KMS-11 (cell line): ENCODE measurements at regions not wholly inside any gene's neighbourhood (a gene's known extent, or its start where the extent isn't known, plus 50 kb on each side); places are given as distances from the start of the nearest gene placed in this dataset.

Experiments
- H2AFZ ChIP-seq: fragments of 200-600 bp; sonication (generic); 2 replicates; pipeline ENCODE4 v1.6.1; 2016; ENCODE audit warnings: antibody characterized with exemption, mixed run types, low read depth
- H3K27ac ChIP-seq: fragments of 200-600 bp; sonication (generic); 2 replicates; pipeline ENCODE4 v1.6.1; 2016; ENCODE audit warnings: mild to moderate bottlenecking, mixed run types
- H3K27me3 ChIP-seq: fragments of 200-600 bp; sonication (generic); 2 replicates; pipeline ENCODE4 v1.6.1; 2017; ENCODE audit warnings: mild to moderate bottlenecking, low read depth, mixed run types, moderate library complexity; ENCODE audit not compliant: insufficient read depth
- H3K36me3 ChIP-seq: fragments of 200-600 bp; sonication (generic); 2 replicates; pipeline ENCODE4 v1.6.1; 2017; ENCODE audit warnings: mild to moderate bottlenecking, mixed run types; ENCODE audit not compliant: insufficient read depth
- H3K4me1 ChIP-seq: fragments of 200-600 bp; sonication (generic); 2 replicates; pipeline ENCODE4 v1.6.1; 2016; ENCODE audit warnings: mild to moderate bottlenecking, low read depth, mixed run types; ENCODE audit not compliant: poor library complexity, severe bottlenecking
- H3K4me2 ChIP-seq: fragments of 200-600 bp; sonication (generic); 2 replicates; pipeline ENCODE4 v1.7.0; 2016; ENCODE audit warnings: mild to moderate bottlenecking, mixed run types
- H3K4me3 ChIP-seq: fragments of 200-600 bp; sonication (generic); IDR thresholded peaks from 2 replicates; pipeline ENCODE4 v1.6.1; 2017; ENCODE audit warnings: low read depth, low read length, mixed read lengths; ENCODE audit not compliant: insufficient read depth
- H3K79me2 ChIP-seq: fragments of 200-600 bp; sonication (generic); 2 replicates; pipeline ENCODE4 v1.6.1; 2016; ENCODE audit warnings: low read depth, mixed run types; ENCODE audit not compliant: insufficient read depth
- H3K9ac ChIP-seq: fragments of 200-600 bp; sonication (generic); 2 replicates; pipeline ENCODE4 v1.6.1; 2016; ENCODE audit warnings: mild to moderate bottlenecking, mixed run types
- H4K20me1 ChIP-seq: fragments of 200-600 bp; sonication (generic); 2 replicates; pipeline ENCODE4 v1.6.1; 2016; ENCODE audit warnings: mild to moderate bottlenecking, mixed run types; ENCODE audit not compliant: insufficient read depth
- CTCF ChIP-seq: fragments of 200-600 bp; sonication (generic); conservative IDR thresholded peaks from 2 replicates; pipeline ENCODE4 v1.6.1; 2017; ENCODE audit warnings: low read depth, mild to moderate bottlenecking, antibody characterized with exemption, low read length, moderate library complexity, mixed read lengths

GRCh38 chr10:77696584-77696983 is 59.0 kb upstream of the KCNMA1 start:
- Histone ChIP-seq H3K36me3 (no peaks in the 10 kb centered on the region), H3K4me1 (no peaks in the 10 kb centered on the region), H3K4me3 (no peak overlapping the region), H3K9ac (no peak overlapping the region), H2AFZ (no peak overlapping the region), H3K27me3 (no peaks in the 10 kb centered on the region), H4K20me1 (no peaks in the 10 kb centered on the region), H3K79me2 (no peaks in the 10 kb centered on the region), H3K4me2 (no peak overlapping the region), H3K27ac (no peak overlapping the region)
- no peak for TF ChIP-seq CTCF

- no peaks in the 10 kb centered on the region for H4K20me1 ChIP-seq
- TF ChIP-seq CTCF: no peak
- no peak overlapping the region for H3K27ac ChIP-seq
- no peaks in the 10 kb centered on the region for H3K36me3 ChIP-seq
- no peak overlapping the region for H3K4me2 ChIP-seq
- no peak overlapping the region for H3K9ac ChIP-seq
- H3K4me3 ChIP-seq: no peak overlapping the region
- no peaks in the 10 kb centered on the region for H3K27me3 ChIP-seq
- no peaks in the 10 kb centered on the region for H3K79me2 ChIP-seq
- no peak overlapping the region for H2AFZ ChIP-seq
- H3K4me1 ChIP-seq: no peaks in the 10 kb centered on the region
Observed at GRCh38 chr10:77695186-77695585, 57.6 kb upstream of the KCNMA1 start.

GRCh38 chr10:77692782-77693181 is 55.2 kb upstream of the KCNMA1 start:
- H3K36me3 ChIP-seq: no peaks in the 10 kb centered on the region
- no peak for TF ChIP-seq CTCF
- H3K4me1 ChIP-seq: no peaks in the 10 kb centered on the region
- H3K4me3 ChIP-seq: no peak overlapping the region
- H3K4me2 ChIP-seq: no peak overlapping the region
- no peak overlapping the region for H2AFZ ChIP-seq
- no peak overlapping the region for H3K27ac ChIP-seq
- no peaks in the 10 kb centered on the region for H3K79me2 ChIP-seq
- H4K20me1 ChIP-seq: no peaks in the 10 kb centered on the region
- H3K9ac ChIP-seq: no peak overlapping the region
- no peaks in the 10 kb centered on the region for H3K27me3 ChIP-seq

- Histone ChIP-seq H3K4me3 (no peak overlapping the region), H3K9ac (no peak overlapping the region), H3K79me2 (no peaks in the 10 kb centered on the region), H3K4me2 (no peak overlapping the region), H3K36me3 (no peaks in the 10 kb centered on the region), H2AFZ (no peak overlapping the region), H4K20me1 (no peaks in the 10 kb centered on the region), H3K27ac (no peak overlapping the region), H3K4me1 (no peaks in the 10 kb centered on the region), H3K27me3 (no peaks in the 10 kb centered on the region)
- no peak for TF ChIP-seq CTCF
Observed at GRCh38 chr10:77689339-77689738, 51.7 kb upstream of the KCNMA1 start.

GRCh38 chr10:77687621-77688020 is 50.0 kb upstream of the KCNMA1 start:
- no peaks in the 10 kb centered on the region for H3K36me3 ChIP-seq
- H2AFZ ChIP-seq: no peak overlapping the region
- H3K4me3 ChIP-seq: no peak overlapping the region
- TF ChIP-seq CTCF: no peak
- H3K4me1 ChIP-seq: no peaks in the 10 kb centered on the region
- H3K9ac ChIP-seq: no peak overlapping the region
- H3K27ac ChIP-seq: no peak overlapping the region
- no peaks in the 10 kb centered on the region for H3K27me3 ChIP-seq
- H3K4me2 ChIP-seq: no peak overlapping the region
- no peaks in the 10 kb centered on the region for H3K79me2 ChIP-seq
- H4K20me1 ChIP-seq: no peaks in the 10 kb centered on the region
